Gastroesophageal sphincter (tissue), 3 donors: ENCODE measurements at regions not wholly inside any gene's neighbourhood (a gene's known extent, or its start where the extent isn't known, plus 50 kb on each side); places are given as distances from the start of the nearest gene placed in this dataset.

Source experiments
- CTCF ChIP-seq, 4 experiments: fragments of 200-600 bp in 2 of 4; fragments of 450-650 bp in 2 of 4; sonication (generic) in 1 of 4; IDR thresholded peaks; one replicate each; pipeline ENCODE4 v1.5.1; 2017 to 2019; ENCODE audit warnings: antibody characterized with exemption in 4 of 4, mild to moderate bottlenecking in 2 of 4, moderate library complexity in 2 of 4
- EP300 ChIP-seq: sonication (generic); formaldehyde crosslinking; IDR thresholded peaks from one replicate; pipeline ENCODE4 v1.6.1; 2017; ENCODE audit warnings: antibody characterized with exemption, mild to moderate bottlenecking
- POLR2A ChIP-seq, 2 donors: fragments of 450-650 bp; IDR thresholded peaks; one replicate each; pipeline ENCODE4 v1.6.1; 2017; ENCODE audit warnings: antibody characterized with exemption in 2 of 2, mild to moderate bottlenecking in 2 of 2, moderate library complexity in 1 of 2
- POLR2AphosphoS5 ChIP-seq: sonication (generic); formaldehyde crosslinking; IDR thresholded peaks from one replicate; pipeline ENCODE4 v1.6.1; 2017; ENCODE audit warnings: antibody characterized with exemption

- no peak for TF ChIP-seq CTCF (IDR thresholded peaks at IDR 0.05)
- no peak for TF ChIP-seq POLR2A (IDR thresholded peaks at IDR 0.05)
- no peak for TF ChIP-seq POLR2AphosphoS5
- TF ChIP-seq EP300: no peak
These were observed 65.4 kb downstream of the ZNF467 start for GRCh38 chr7:149708026-149708425.
